ENCODE measurements at regions not wholly inside any gene's neighbourhood (a gene's known extent, or its start where the extent isn't known, plus 50 kb on each side); places are given as distances from the start of the nearest gene placed in this dataset.

- WGBS, 2 donors: 73 to 88% methylated on average over 1 of the region's 1 CpG
- DNase-seq: no peak
- Histone ChIP-seq H3K36me3 (ENCODE audit: control insufficient read depth in 4 of 4, insufficient read depth in 4 of 4, low read length in 4 of 4) (no peaks in the 10 kb centered on the region), H3K27ac (ENCODE audit: low read depth in 1 of 2, low read length in 1 of 2) (no peak overlapping the region), H3K9ac (ENCODE audit: insufficient read depth in 1 of 2, low read length in 2 of 2) (no peak overlapping the region), H3K27me3 (ENCODE audit: control insufficient read depth in 3 of 3, insufficient read depth in 3 of 3, low read length in 2 of 3) (peaks cover 0 to 13% (median 2%) of the 10 kb centered on the region in 3 donors), H3K9me3 (ENCODE audit: control insufficient read depth in 4 of 4, insufficient read depth in 3 of 4, low read length in 3 of 4) (no peaks in the 10 kb centered on the region), H3K4me3 (no peak overlapping the region), H3K4me1 (ENCODE audit: control insufficient read depth in 5 of 5, insufficient read depth in 5 of 5, low read length in 5 of 5) (no peaks in the 10 kb centered on the region)
- no peak for TF ChIP-seq CTCF (IDR thresholded peaks at IDR 0.05; ENCODE audit: control extremely low read depth, extremely low read depth)
- ATAC-seq (ENCODE audit: insufficient read depth, low FRiP score): no peak
These were observed 94.6 kb upstream of the CASK start for GRCh38 chrX:42017971-42018370.

- Histone ChIP-seq H3K9me3 (ENCODE audit: control insufficient read depth in 4 of 4, insufficient read depth in 3 of 4, low read length in 3 of 4) (peaks cover 0 to 2% (median 0%) of the 10 kb centered on the region in 4 donors), H3K4me3 (no peak overlapping the region), H3K27ac (ENCODE audit: low read depth in 1 of 2, low read length in 1 of 2) (no peak overlapping the region), H3K36me3 (ENCODE audit: control insufficient read depth in 4 of 4, insufficient read depth in 4 of 4, low read length in 4 of 4) (no peaks in the 10 kb centered on the region), H3K4me1 (ENCODE audit: control insufficient read depth in 5 of 5, insufficient read depth in 5 of 5, low read length in 5 of 5) (no peaks in the 10 kb centered on the region), H3K27me3 (ENCODE audit: control insufficient read depth in 3 of 3, insufficient read depth in 3 of 3, low read length in 2 of 3) (no peaks in the 10 kb centered on the region), H3K9ac (ENCODE audit: insufficient read depth in 1 of 2, low read length in 2 of 2) (no peak overlapping the region)
- DNase-seq (no peak), ATAC-seq (ENCODE audit: insufficient read depth, low FRiP score) (no peak)
- no peak for TF ChIP-seq CTCF (IDR thresholded peaks at IDR 0.05; ENCODE audit: control extremely low read depth, extremely low read depth)
- 81 to 85% methylated on average over 3 of the region's 3 CpGs for WGBS, 2 donors
These were observed 77.5 kb upstream of the CASK start for GRCh38 chrX:42000836-42001235.

- no peak for DNase-seq
- WGBS, 2 donors: 79 to 83% methylated on average over 6 of the region's 6 CpGs
- Histone ChIP-seq H3K27ac (ENCODE audit: low read depth in 1 of 2, low read length in 1 of 2) (no peak overlapping the region), H3K27me3 (ENCODE audit: control insufficient read depth in 3 of 3, insufficient read depth in 3 of 3, low read length in 2 of 3) (peaks cover 0 to 11% (median 11%) of the 10 kb centered on the region in 3 donors), H3K9me3 (ENCODE audit: control insufficient read depth in 4 of 4, insufficient read depth in 3 of 4, low read length in 3 of 4) (no peaks in the 10 kb centered on the region), H3K4me1 (ENCODE audit: control insufficient read depth in 5 of 5, insufficient read depth in 5 of 5, low read length in 5 of 5) (no peaks in the 10 kb centered on the region), H3K9ac (ENCODE audit: insufficient read depth in 1 of 2, low read length in 2 of 2) (no peak overlapping the region), H3K4me3 (no peak overlapping the region), H3K36me3 (ENCODE audit: control insufficient read depth in 4 of 4, insufficient read depth in 4 of 4, low read length in 4 of 4) (no peaks in the 10 kb centered on the region)
- no peak for ATAC-seq (ENCODE audit: insufficient read depth, low FRiP score)
- no peak for TF ChIP-seq CTCF (IDR thresholded peaks at IDR 0.05; ENCODE audit: control extremely low read depth, extremely low read depth)
These were observed 61.3 kb upstream of the CASK start for GRCh38 chrX:41984628-41985027.

GRCh38 chrX:41982953-41983352, 59.6 kb upstream of the CASK start:
- H3K4me3 ChIP-seq: no peak overlapping the region
- H3K27me3 ChIP-seq (ENCODE audit: control insufficient read depth in 3 of 3, insufficient read depth in 3 of 3, low read length in 2 of 3): peaks cover 0 to 11% (median 11%) of the 10 kb centered on the region in 3 donors
- ATAC-seq (ENCODE audit: insufficient read depth, low FRiP score): no peak
- H3K9ac ChIP-seq (ENCODE audit: insufficient read depth in 1 of 2, low read length in 2 of 2): no peak overlapping the region
- DNase-seq: no peak
- TF ChIP-seq CTCF (IDR thresholded peaks at IDR 0.05; ENCODE audit: control extremely low read depth, extremely low read depth): no peak
- no peaks in the 10 kb centered on the region for H3K36me3 ChIP-seq (ENCODE audit: control insufficient read depth in 4 of 4, insufficient read depth in 4 of 4, low read length in 4 of 4)
- H3K27ac ChIP-seq (ENCODE audit: low read depth in 1 of 2, low read length in 1 of 2): no peak overlapping the region
- no peaks in the 10 kb centered on the region for H3K9me3 ChIP-seq (ENCODE audit: control insufficient read depth in 4 of 4, insufficient read depth in 3 of 4, low read length in 3 of 4)
- H3K4me1 ChIP-seq (ENCODE audit: control insufficient read depth in 5 of 5, insufficient read depth in 5 of 5, low read length in 5 of 5): no peaks in the 10 kb centered on the region
